ENCODE measurements at regions not wholly inside any gene's neighbourhood (a gene's known extent, or its start where the extent isn't known, plus 50 kb on each side); places are given as distances from the start of the nearest gene placed in this dataset.
"Not testable (repeated sequence)": the region's sequence is repeated elsewhere in the genome, so short reads cannot be mapped to it uniquely, and the experiment has no call there.

DNA sequence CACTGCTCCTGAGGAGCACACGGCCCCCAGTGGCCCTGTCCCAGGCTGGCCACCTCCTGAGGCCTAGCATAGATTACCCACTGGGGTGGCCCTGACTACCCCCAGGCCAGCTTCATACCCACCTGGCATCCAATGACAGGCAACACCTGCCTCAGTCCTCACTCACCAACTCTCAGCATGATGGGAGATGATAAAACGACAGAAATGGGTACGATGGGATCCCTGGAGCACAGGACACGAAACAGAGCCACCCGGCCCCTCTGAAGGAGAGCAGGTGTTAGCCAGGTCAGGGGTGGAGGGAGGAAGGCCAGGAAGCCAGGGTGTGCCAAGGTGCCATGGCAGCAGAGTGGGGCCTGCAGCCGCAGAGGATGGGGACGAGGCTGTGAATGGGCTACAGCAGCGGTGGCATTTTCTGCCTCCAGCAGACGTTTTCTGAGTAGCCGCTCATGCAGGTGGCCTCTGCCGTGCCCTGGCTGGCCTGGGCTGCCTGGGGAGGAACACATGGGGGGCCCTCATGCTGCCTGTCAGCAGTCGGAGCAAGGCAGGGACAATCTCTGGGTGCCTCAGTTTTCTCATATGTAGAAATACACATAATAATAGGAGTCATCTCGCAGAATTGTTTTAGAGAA lies 50.2 kb upstream of the FGF3 start:
- in situ Hi-C loops (cut with HindIII; ENCODE audit: low pct_ligation_motif_present, low pct_unique_long_range_greater_than_20kb, low sequenced_read_pairs): no loop called here
- no peak for DNase-seq

DNA sequence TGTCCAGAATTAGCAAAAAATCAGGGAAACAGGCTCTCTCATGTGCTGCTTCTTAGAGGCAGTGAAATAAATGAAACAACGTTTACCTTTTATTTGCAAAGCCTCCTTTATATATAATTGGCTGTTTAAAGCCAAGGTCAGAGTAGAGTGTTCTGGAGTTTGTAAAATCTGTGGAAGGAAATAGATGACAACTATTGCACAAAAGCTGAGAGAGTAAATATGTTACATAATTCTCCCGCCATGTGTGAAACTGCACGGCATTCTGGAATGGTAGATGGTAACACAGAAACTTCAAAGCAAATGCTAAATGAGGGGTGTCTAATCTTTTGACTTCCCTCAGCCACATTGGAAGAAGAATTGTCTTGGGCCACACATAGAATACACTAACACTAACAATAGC lies 51.5 kb upstream of the FGF3 start:
- in situ Hi-C loops (cut with HindIII; ENCODE audit: low pct_ligation_motif_present, low pct_unique_long_range_greater_than_20kb, low sequenced_read_pairs): no loop called here
- no peak for DNase-seq

DNA sequence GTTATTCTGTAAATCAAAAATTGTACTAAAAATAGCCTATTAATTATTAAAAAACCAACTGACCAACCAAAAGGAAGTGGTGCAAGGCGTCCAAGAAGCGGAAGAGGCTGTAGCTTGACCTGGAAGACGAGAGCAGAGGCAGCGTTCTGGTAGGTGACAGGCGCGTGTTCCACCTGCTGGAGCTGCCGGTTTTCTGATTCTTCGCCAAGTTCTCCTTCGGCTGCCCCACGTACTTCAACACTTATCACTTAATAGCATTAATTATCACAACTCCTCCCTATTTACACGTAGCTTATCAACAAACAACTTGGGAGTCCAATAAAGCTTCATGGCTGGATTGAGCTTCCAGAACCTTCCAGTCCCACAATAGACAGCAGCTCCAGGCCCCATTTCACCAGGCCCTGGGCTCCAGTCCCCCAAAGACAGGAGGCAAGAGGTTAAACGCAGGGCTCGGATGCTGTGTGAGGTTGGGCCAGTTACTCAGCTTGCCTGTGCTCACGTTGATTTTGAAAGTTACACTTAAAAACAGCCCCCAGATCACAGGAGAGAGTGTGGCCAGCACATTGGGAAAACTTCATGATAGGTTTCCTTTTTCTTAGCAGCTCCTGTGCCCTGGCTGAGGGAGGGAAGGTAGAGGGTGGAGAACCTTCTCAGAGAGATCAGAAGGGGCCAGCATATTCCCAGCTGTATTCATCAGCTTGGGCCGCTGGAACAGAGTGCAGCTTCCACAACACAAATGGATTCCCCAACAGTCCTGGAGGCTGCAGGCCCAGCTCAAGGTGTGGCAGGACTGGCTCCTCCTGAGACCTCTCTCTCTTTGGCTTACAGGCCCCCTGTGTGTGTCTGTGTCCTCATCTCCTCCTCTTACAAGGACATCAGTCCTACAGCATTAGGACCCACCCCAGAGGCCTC lies 54.2 kb upstream of the FGF3 start:
- in situ Hi-C loops (cut with HindIII; ENCODE audit: low pct_ligation_motif_present, low pct_unique_long_range_greater_than_20kb, low sequenced_read_pairs): no loop called here
- DNase-seq: no peak

DNA sequence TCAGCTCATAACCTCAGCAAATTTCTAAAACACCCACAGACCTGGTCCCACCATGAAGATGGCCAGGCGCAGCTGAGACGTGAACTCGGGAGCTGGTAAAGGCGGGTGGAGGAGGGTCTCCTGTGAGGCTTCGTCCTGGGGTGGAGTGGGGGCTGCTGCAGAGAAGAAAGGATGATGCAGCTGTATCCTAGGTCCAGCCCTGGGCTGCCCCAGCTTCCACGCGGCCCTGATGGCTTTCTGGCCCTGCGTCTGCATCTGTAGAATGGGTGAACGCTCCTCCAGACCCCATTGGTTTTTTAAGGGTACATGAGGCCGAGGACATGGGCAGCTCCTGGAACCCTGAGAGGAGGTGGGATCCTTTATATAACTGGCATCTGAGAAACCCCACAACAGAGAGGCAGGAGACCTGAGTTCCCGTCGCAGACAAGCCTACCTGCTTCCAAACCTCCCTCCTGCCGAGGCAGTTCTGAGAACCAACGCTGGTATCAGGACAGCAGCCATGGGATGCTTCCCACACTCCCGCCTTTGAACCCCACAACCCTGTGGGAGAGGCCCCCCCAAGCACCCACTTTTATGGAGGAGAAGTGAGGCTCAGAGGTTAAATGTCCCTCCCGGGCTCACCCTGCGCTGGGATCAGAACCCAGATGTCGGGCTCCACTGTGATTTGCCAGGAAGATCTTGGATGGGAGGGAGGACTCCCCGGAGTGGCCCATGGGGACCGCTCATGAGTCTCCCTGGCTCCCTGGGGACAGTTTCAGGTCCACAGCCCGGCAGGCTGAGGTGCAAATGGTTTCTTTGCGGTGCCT lies 55.2 kb upstream of the FGF3 start:
- DNase-seq: no peak
- in situ Hi-C loops (cut with HindIII; ENCODE audit: low pct_ligation_motif_present, low pct_unique_long_range_greater_than_20kb, low sequenced_read_pairs): no loop called here

DNA sequence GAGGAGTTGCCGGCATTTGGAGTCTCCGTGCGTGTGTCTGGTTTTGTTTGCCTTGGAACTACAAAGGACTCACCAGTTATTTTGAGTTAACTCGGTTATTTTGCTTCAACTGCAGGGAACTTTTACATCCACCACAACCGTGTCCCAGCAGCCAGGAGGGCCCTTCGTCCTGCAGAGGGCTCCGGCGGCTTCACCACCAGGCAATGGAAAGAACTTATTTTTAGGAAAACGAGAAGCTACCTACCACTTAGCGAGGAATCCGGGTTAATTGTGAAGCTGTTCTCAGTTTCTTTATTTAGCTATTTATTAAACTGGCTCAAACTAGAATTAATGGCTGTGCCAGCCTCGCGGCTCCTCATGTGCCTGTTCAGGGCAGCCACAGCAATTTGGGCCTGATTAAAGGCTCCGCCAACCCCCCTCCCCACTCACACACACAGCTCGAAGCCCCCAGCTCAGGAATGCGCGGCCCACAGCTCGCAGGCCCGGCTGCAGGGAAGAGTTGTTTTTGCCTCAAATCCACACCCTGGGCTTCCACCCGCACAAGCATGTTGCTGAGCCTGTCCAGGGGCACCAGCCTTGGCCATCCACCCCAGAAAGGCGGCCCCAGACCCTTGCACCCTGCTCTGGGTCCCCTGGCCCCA lies 55.9 kb upstream of the FGF3 start:
- in situ Hi-C loops (cut with HindIII; ENCODE audit: low pct_ligation_motif_present, low pct_unique_long_range_greater_than_20kb, low sequenced_read_pairs): no loop called here
- DNase-seq: no peak

DNA sequence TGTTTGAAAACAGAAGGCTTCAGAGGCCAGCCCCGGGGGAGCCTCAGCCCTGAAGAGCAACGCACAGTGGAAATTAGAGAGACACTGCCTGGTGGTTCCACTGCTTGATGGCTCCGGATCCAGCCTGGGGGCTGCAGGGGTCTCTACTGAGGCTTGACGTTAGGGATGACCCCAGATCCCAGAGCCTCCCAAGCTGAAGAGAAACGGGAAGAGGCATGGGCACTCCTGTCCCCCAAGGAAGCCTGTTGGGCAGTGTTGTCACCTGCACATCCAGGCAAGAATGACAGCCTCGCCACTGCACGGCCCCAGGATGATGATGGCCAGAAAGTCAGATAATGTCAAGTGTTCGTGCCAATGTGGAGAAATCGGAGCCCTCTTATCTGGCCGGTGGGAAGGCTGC lies 56.8 kb upstream of the FGF3 start:
- no peak for DNase-seq
- in situ Hi-C loops (cut with HindIII; ENCODE audit: low pct_ligation_motif_present, low pct_unique_long_range_greater_than_20kb, low sequenced_read_pairs): no loop called here

DNA sequence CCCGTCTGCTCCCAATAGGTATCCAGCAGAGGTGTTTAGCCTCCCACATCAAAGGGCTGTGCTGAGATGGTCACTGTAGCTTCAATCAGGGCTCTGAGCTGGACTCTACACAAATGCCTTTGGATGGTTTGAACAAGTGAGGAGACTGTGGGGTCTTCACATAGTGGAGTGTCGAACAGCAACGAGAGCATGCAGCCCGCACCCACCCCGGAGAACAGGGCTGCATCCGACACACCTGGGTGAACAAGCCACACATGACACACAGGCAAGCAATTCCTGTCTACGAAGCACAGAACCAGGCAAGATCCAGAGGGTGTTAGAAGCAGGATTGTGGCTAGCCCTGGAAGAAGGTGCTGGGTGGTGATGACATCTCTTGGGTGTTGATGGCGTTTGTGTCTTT lies 58.0 kb upstream of the FGF3 start:
- in situ Hi-C loops (cut with HindIII; ENCODE audit: low pct_ligation_motif_present, low pct_unique_long_range_greater_than_20kb, low sequenced_read_pairs): no loop called here
- no peak for DNase-seq

DNA sequence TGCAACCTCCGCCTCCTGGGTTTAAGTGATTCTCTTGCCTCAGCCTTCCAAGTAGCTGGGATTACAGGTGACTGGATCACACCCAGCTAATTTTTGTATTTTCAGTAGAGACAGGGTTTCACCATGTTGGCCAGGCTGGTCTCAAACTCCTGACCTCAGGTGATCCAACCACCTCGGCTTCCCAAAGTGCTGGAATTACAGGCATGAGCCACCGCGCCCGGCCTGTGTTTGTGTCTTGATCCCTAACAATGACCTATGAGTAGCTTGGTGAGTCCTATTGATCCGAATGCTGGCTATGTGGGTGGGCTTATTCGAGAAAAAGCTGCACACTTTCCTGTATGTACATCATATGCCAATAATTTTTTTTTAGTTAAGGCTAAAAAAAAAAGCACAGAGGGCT lies 58.5 kb upstream of the FGF3 start:
- in situ Hi-C loops (cut with HindIII; ENCODE audit: low pct_ligation_motif_present, low pct_unique_long_range_greater_than_20kb, low sequenced_read_pairs); DNase-seq: not testable (repeated sequence)

DNA sequence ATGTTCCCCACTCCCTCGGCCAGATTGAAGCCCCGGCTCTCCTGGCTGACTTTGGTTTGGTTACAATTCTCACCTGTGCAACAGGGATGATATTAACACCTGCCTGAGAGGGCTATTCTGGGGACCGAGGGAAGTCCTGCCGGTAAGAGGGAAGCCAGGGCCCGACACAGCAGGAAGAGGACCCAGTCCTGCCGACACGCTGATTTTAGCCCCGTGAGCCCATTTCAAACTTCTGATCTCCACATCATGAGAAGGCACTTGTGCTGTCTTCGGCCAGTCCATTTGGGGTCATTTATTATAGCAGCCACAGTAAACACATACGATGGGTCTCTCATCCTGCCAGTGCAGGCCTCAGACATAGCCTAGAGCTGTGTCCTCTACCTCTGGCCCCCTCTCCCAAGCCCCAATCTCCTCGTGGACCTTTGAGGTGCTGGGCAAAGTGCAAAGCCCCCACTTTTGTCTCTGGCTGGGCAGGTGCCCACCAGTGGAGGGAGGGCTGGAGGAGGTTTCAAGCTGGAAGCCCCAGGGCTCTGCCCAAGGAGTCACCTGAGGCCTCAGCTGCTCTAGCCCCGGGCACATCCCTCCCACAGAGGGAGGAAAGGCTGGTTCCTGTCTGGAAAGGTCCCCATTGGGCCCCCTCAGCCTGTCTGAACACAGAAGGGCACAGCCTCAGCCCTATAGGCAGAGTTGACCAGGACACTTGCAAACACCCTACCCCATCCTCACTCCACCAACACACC lies 59.1 kb upstream of the FGF3 start:
- no peak for DNase-seq
- in situ Hi-C loops (cut with HindIII; ENCODE audit: low pct_ligation_motif_present, low pct_unique_long_range_greater_than_20kb, low sequenced_read_pairs): no loop called here

DNA sequence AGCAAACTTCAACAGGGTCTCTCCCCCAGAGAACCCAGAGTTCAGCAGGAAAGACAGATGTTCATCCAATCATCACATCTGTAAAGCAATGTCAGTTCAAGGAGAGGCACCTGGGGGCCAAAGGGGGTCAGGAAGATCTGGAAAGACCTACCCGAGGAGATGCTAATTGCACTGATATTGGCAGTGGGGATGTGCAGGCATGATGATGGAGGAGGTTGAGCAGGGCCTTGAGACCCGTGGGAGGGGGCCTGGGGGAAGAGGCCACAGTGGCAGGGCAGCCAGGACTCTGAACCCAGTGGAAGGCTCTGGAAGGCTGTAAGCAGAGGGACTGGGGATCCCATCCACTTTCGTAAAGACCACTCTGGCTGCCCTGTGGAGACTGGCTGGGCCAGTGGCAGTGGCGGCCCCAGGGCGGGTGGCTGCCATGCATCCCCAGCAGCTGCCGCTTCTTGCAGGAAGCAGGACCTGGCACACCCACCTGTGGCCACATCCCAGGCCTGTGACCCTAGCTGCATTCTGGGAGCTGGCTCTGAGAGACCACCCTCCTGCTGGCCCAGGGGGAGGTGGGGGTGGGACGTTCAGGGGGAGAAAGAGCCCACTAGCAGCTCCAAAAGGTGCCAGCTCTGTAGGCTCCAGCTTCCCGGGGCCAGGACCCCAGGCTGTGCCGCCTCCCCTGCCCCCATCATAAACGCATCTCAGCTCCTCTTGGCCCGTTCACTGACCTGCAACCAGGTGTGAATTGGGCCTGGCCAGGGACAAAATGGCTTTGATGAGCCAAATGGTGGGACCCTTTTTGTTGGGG lies 59.9 kb upstream of the FGF3 start:
- in situ Hi-C loops (cut with HindIII; ENCODE audit: low pct_ligation_motif_present, low pct_unique_long_range_greater_than_20kb, low sequenced_read_pairs): no loop called here
- DNase-seq: no peak

DNA sequence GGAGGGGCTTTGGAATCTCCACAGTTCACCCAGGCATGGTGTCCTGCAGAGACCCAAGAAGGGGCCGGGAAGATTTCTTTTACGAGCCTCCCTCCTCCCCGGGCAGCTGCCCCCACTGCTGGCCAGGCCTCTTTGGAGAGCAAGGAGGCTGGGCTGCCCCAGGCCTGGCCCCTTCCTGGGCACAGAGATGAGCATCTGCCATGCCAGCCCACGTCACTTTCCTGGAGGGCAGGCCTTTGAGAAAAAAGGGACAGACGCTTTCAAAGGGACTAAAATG lies 60.5 kb upstream of the FGF3 start:
- in situ Hi-C loops (cut with HindIII; ENCODE audit: low pct_ligation_motif_present, low pct_unique_long_range_greater_than_20kb, low sequenced_read_pairs): no loop called here

DNA sequence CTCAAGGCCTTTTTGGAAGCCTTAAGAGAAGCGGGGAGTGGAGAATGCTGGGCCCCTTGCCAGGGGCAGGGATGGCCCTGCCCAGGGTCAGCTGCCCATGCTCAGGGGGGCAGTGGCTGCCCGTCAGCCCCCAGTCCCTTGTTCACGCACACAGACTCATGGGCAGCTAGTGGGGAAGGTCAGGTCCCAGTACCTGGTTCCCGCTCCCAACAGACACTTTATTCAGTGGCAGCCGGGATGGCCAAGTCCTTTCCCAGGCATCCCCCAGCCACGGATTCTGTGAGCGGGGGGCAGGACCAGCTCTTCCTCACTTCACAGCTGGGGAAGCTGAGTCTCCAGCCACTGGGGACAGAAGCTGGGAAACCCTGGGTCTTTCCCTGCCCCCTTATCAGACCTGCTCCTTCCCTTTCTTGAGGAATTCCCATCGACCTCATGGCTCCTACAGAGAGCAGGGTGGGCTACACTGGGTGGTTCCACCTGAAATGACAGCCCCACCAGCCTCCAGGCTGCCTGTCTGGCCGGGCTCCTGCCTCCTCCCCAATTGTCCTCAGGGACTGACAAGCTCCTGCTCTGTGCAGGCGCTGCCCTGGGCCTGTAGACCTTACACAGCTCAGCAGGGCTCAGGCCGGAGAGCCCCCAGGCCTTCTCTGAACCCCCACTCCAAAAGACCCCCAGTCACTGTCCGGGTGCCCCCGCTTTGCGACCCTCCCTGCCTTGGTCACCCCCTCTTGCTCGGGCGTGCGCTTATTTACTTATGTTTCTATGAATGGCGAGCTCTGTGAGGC lies 61.0 kb upstream of the FGF3 start:
- in situ Hi-C loops (cut with HindIII; ENCODE audit: low pct_ligation_motif_present, low pct_unique_long_range_greater_than_20kb, low sequenced_read_pairs): no loop called here
- no peak for DNase-seq

More for the DNA sequence above, 60.5 kb upstream of the FGF3 start:
- DNase-seq: no peak

DNA sequence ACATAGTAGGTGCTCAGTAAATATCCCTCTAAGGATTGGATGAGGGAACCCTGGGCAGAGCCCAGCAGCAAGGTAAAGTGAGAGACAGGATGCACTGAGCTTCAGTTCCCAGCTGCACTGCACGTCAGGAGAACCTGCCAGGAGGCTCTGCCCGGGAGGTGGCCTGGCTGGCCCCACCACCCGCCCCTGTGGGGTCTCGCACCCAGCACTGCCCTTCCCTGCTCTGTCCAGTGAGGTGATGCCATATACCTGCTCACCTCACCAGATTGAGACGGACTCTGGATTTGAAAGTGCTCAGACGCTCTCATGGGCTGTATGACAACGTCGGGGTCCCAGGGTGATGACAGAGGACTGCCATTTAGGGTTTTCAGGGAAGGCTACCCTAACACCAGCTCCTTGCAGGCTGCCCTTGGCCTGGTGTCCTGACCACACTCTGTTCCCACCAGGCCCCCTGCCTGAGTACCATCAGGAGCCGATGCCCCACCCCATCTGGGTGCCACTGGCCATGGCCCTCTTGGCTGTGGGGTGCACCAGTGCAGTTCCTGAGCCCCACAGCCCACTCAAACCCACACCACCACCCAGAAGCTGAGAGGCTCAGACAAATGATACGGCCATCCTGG lies 61.7 kb upstream of the FGF3 start:
- no peak for DNase-seq
- in situ Hi-C loops (cut with HindIII; ENCODE audit: low pct_ligation_motif_present, low pct_unique_long_range_greater_than_20kb, low sequenced_read_pairs): no loop called here

DNA sequence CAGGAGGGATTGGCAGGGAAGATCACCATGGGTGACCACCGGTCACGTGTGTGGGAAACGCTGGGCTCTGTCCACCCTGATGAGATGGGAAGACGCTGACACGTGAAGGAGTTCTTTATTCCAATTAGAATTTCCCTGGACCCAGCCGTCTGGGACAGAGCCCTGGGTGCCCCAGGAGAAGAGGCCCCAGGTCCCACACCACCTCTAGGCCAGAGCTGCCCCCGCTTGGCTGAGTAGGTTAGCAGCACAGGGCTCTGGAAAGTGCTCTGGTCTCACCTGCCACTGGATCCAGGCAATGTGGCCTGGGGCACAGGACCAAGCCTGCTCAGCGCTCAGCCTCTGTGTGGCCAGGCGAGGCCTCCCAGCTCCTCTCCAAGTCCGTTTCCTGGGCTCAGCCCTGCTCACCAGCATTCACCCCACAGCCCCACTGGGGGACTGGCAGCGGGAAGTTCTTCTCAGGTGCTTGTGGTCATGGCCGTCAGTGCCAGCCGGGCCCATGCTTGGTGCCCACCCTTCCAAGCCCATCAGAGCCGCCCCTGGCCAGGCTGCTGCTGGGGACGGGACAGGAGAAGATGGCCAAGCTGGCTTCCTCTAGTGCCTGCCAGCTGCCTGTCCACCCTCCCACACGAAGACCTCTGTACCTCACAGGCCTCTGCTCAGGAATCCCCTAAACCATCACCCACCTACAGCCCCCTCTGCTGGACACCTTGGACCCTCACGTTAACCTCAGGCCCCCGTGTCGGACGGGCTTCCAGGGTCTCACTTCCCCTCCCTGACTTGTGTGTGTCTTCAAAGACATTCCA lies 62.5 kb upstream of the FGF3 start:
- no peak for DNase-seq
- in situ Hi-C loops (cut with HindIII; ENCODE audit: low pct_ligation_motif_present, low pct_unique_long_range_greater_than_20kb, low sequenced_read_pairs): no loop called here

DNA sequence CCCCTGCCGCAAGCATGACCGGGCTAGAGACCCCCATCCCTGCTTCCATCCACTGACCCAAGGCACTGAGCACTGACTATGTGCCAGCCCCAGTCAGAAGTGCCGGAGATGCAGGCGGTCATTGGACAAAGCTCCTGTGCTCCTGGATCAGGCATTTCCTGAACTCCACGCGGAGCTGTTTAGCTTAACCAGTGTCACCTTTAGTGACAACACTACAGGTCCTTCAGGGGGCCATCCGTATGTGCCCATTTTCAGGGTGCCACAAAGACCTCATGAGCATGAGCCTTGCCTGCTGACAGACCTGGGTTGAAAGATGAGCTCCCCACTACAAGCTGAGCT lies 63.0 kb upstream of the FGF3 start:
- no peak for DNase-seq
- in situ Hi-C loops (cut with HindIII; ENCODE audit: low pct_ligation_motif_present, low pct_unique_long_range_greater_than_20kb, low sequenced_read_pairs): no loop called here

Measured in ACHN (cell line).